22Rv1 (cell line): ENCODE measurements at regions not wholly inside any gene's neighbourhood (a gene's known extent, or its start where the extent isn't known, plus 50 kb on each side); places are given as distances from the start of the nearest gene placed in this dataset.

Source experiments
- CTCF ChIP-seq: fragments of 450-650 bp; IDR thresholded peaks from 2 replicates; pipeline ENCODE4 v1.5.1; 2017; ENCODE audit warnings: mild to moderate bottlenecking
- ZFX ChIP-seq: fragments of 450-650 bp; IDR thresholded peaks from 2 replicates; pipeline ENCODE4 v1.6.1; 2017; ENCODE audit warnings: antibody characterized with exemption, borderline replicate concordance

- TF ChIP-seq CTCF (no peak), ZFX (no peak)
Observed at GRCh38 chr6:112680091-112680490, 333.0 kb downstream of the RFPL4B start.
